DMS79 treated with DMSO at 0.1 percent for 48 hours (cell line): ENCODE measurements at regions not wholly inside any gene's neighbourhood (a gene's known extent, or its start where the extent isn't known, plus 50 kb on each side); places are given as distances from the start of the nearest gene placed in this dataset.

Experiments
- DNase-seq: peaks from one replicate; lab custom pipeline; 2025; lab: John Stamatoyannopoulos, UW

DNA sequence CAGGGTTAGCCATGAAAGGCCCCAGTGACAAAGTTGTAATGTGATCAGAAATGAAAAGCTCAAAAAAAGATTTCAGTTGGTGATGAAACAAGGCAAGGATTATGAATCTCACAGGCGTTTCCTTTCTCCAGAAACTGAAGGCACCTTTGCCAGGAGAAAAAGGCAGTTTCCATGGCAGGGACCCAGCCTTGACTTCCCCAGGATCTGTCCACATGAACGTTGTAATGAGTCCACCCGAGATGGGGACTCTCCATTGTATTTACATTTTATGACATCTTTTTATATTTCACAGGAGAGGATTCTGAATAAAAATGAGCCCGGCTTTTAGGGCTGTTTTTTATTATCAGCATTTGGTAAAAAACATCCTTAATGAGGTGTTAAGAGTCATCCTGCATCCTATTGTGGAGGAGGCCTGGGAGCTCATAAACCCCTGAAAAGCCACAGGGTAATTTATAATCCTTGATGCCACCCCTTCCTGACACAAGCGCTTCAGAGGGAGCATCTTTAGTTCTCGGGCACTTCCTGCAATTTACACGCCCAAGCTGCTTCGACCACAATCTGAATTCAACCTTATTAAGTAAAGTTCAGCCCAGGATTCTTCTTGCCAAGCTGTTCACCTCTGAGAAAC lies 74.1 kb upstream of the SALL4 start:
- no peak for DNase-seq

DNA sequence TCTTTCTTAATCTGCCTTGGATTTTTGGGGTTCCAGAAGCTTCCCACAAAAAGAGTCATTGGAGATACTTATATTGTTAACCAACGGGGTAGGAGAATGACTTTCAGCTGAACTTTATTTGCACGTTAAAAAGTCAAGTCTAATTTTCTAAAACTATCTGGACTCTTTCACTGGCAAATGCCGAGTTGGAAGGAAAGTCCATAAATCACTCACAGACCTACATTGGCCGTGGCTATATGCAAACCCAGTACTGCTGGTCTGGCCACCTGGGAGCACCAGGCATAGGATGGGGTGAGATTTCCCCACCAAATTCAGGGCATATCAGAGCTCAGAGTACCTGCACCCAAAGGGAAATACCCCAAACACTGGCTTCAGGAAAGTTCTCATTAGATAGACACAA lies 71.3 kb upstream of the SALL4 start:
- DNase-seq, result no peak

DNA sequence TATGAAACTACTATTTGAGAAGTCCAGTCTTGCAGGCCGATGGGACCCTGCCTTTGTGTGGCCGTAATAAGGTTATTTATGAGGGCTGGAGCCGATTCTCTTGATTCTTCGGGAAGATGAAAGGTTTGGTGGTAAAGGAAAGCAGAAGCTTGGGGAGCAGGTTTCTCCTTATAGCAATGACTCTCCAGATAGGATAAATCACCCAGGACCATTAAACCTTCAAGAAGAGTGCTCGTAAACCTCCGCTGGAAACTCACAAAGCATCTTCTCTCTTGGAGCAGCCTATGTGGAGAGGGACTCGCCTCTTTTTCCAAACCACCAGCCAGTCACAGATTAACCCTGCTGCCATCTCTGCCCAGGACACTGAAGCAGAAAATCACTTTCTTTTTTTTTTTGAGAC lies 69.6 kb upstream of the SALL4 start:
- peak; percentile 1 for DNase-seq

DNA sequence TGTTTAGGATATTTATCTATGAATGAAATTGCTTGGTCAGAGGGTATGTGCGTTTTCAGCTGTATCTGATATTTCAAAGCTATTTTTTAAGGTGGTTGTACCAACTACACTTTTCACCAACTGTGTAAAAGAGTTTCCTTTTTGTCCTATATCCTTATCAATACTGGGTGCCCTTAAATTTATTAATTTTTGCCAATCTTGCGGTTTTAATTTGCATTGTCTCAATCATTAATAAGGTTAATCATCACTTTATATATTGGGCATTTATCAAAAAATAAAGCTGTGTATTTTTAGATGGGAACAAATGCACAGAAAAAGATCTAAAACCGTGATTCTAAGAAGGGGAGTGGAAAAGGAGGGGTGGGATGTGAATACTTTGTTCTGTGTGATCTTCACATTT lies 66.7 kb upstream of the SALL4 start:
- DNase-seq, result no peak

DNA sequence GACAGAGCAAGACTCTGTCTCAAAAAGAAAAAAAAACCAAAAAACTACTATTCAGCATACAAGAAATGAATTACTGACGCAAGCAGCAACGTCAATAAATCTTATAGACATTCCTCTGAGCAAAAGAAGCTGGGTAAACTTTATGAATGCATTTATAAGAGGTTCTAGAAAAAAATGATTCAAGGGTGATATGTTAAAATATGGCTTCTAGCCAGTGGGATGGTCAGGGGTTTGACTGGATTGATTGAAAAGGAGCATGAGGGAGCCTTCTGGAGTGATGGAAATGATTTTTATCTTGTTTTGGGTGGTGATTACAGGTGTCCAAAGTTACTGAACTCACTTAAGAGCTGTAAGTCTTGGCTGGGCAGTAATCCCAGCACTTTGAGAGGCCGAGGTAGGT lies 64.9 kb upstream of the SALL4 start:
- DNase-seq, result no peak

DNA sequence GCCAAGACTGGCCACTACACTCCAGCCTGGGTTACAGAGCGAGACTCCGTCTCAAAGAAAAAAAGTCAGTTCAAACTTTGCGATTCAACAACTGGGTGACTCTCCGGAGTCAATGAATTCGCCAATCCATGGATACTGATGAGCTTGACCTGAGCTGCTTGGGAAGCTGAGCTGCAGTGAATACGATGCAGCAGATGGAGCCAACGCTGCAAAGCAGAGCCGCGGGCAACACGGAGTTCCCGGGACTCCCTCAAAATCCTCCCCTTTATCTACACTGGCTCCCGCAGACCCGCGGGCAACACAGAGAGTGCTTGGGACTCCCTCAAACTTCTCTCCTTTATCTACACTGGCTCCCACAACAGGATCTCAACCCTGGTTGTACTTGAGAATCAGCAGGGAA lies 62.6 kb upstream of the SALL4 start:
- no peak for DNase-seq

DNA sequence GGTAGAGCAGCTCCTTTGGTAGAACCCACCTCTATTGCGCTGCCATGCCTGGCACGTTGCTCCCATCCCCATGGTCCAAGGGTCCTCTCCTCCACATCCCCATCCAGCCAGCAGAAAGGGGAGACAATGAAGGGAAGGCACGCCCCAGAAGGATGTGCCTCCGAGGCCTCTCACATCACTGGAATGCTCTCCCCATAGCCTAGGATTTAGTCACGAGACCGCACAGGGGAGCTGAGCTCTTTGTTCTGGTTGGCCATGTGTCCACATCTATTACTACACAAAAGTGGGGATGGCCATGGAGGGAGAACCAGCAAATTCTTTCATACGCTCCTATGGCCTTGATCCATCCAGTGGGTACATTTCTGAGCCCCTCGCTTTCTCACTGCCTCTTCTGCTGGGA lies 60.5 kb upstream of the SALL4 start:
- no peak for DNase-seq

DNA sequence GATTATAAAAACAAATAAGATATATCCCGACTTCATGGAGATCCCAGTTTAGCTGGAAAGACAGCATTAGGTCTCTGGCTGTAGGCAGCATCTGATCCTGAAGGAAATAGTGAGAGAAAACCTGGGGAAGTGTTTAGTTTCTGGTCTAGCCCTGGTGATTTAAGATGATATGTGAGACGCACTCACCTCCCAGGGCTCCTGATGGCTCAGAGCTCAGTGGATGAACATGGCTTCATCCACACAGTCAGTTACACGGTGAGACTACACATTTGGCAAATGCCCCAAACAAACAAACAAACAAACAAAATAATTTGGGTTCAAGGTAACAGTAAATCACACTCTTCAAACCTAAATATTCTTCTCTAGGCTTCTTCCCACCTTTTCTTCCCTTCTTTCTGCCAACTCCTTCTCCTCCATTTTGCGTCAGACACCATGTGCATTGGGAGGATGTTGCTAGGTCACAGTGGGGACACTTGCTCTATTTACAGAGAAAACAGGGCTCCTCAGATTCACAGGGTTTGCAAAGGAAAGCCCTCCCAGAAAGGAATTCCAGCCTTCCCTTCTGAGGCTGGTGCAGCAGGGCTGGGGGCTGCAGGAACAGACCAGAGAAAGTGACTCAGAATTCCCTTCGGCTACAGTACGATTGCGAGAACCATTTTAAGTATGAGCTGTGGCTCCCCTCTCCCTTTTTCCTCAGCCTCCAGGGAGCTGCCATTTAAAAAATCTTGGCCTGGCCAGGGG lies 59.6 kb upstream of the SALL4 start:
- DNase-seq, result no peak

DNA sequence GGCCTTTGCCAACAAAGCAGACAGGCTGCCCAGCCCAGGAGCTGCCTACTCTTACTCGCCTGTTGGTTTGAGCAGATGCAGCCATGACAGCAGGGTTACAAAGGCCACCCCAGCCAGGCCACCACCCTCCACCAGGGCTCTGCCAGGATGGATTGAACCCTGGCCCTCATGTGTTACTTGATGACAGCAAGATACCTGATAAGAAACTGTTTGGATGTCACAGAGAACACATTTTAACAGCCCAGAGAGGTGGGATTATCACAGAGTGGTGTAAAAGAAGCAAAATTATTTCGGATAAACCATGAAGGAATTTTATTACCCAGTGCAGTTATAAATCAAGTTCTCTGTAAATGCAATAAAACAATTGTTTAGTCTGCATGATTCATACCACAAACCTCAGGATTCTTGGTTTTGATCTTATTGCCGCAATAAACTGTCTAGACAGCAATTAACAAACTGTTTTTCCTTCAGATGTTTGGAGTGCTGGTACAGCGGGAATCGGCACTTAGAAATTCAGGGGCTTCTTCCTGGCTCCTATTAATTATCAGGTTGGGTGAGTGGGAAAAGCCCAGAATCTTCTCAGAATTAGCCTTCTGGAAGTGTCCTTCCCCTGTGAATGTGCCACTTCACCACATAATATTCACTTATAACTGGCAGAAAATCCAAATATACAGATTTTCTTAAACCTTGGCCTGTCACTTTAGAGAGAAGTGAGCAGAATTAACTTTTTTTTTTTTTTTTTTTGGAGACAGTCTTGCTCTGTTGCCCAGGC lies 58.0 kb upstream of the SALL4 start:
- no peak for DNase-seq

DNA sequence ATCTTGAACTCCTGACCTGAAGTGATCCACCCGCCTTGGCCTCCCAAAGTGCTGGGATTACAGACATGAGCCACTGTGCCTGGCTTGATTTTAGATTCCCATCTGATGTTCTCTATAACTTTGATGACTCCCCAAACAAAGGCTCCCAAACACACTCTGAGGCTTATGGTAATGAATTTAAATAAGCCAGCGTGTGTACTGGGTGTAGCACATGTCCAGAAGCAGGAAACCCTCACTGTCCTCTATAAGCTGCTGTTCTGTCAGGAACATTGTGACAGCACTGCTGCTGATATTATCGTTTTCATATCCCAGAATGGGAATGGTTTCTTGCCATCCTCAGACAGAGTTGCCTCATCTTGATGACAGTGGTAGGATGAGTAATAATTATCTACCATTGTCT lies 54.1 kb upstream of the SALL4 start:
- DNase-seq, result no peak

DNA sequence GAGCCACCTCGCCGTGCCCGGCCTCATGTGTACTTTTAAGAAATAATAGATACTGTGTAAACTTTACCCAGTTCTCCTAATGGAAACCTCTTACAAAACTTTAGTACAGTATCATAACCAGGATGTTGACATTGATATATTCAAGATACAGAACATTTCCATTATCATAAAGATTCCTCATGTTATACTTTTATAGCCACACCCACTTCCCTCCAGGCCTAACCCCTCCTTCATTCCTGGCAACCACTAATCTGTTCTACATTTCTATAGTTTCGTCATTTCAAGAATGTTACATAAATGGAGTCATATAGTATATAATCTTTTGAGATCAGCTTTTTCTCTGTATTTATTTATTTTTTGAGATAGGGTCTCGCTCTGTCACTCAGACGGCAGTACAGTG lies 52.6 kb upstream of the SALL4 start:
- DNase-seq, result no peak
